Keratinocyte (primary cell): ENCODE measurements at regions not wholly inside any gene's neighbourhood (a gene's known extent, or its start where the extent isn't known, plus 50 kb on each side); places are given as distances from the start of the nearest gene placed in this dataset.

ENCODE experiments used
- DNase-seq: peaks from one replicate; pipeline ENCODE4 v3.0.0-alpha.2; 2011; ENCODE audit warnings: low read depth, missing footprints, low spot score
- FAIRE-seq: peaks from 2 replicates; lab custom pipeline; 2011; peaks lifted over from hg19 to GRCh38; lab: Jason Lieb, UNC
- H2AFZ ChIP-seq: 2 replicates; pipeline ENCODE4 v1.6.0; 2012; ENCODE audit warnings: low read length, control low read depth, inconsistent platforms; ENCODE audit not compliant: control insufficient read depth
- H3K27ac ChIP-seq: 2 replicates; pipeline ENCODE4 v1.5.1; 2011; ENCODE audit warnings: low read length; ENCODE audit not compliant: control insufficient read depth, insufficient read depth
- H3K27me3 ChIP-seq: 3 replicates; pipeline ENCODE4 v1.6.0; 2011; ENCODE audit warnings: low read length; ENCODE audit not compliant: control insufficient read depth, insufficient read depth; ENCODE audit errors: extremely low read depth
- H3K36me3 ChIP-seq, 2 experiments: 2 replicates in 1 of 2; 3 replicates in 1 of 2; pipeline ENCODE4 v1.5.1; 2011; ENCODE audit warnings: low read length in 2 of 2, mild to moderate bottlenecking in 1 of 2; ENCODE audit not compliant: control insufficient read depth in 2 of 2, insufficient read depth in 2 of 2; ENCODE audit errors: extremely low read depth in 1 of 2
- H3K4me1 ChIP-seq: 3 replicates; pipeline ENCODE4 v1.5.1; 2011; ENCODE audit warnings: low read length; ENCODE audit not compliant: control insufficient read depth, insufficient read depth; ENCODE audit errors: extremely low read depth
- H3K4me2 ChIP-seq: 3 replicates; pipeline ENCODE4 v1.6.0; 2011; ENCODE audit warnings: low read depth, low read length; ENCODE audit not compliant: control insufficient read depth, insufficient read depth; ENCODE audit errors: extremely low read depth
- H3K4me3 ChIP-seq, 3 experiments: fragments of 200-600 bp in 1 of 3; sonication (generic) in 1 of 3; 2 replicates in 2 of 3; 3 replicates in 1 of 3; pipeline ENCODE4 v1.5.1; 2011 to 2016; ENCODE audit warnings: low read length in 3 of 3, mild to moderate bottlenecking in 3 of 3, control low read depth in 2 of 3, inconsistent platforms in 1 of 3, low read depth in 1 of 3, mixed read lengths in 1 of 3, mixed run types in 1 of 3, moderate library complexity in 1 of 3; ENCODE audit not compliant: control insufficient read depth in 2 of 3, insufficient read depth in 2 of 3; ENCODE audit errors: extremely low read depth in 1 of 3
- H3K79me2 ChIP-seq: 2 replicates; pipeline ENCODE4 v1.6.0; 2012; ENCODE audit warnings: low read length; ENCODE audit not compliant: control insufficient read depth, insufficient read depth
- H3K9ac ChIP-seq: 3 replicates; pipeline ENCODE4 v1.6.0; 2011; ENCODE audit warnings: low read length; ENCODE audit not compliant: control insufficient read depth, insufficient read depth; ENCODE audit errors: extremely low read depth
- H3K9me1 ChIP-seq: 3 replicates; pipeline ENCODE4 v1.6.0; 2011; ENCODE audit warnings: low read length; ENCODE audit not compliant: control insufficient read depth, insufficient read depth; ENCODE audit errors: extremely low read depth
- H3K9me3 ChIP-seq: 2 replicates; pipeline ENCODE4 v1.5.1; 2012; ENCODE audit warnings: low read depth, low read length; ENCODE audit not compliant: control insufficient read depth
- H4K20me1 ChIP-seq: 3 replicates; pipeline ENCODE4 v1.6.0; 2011; ENCODE audit warnings: low read length; ENCODE audit not compliant: control insufficient read depth, insufficient read depth; ENCODE audit errors: extremely low read depth
- CTCF ChIP-seq, 3 experiments: IDR thresholded peaks in 1 of 3; conservative IDR thresholded peaks in 1 of 3; optimal IDR thresholded peaks in 1 of 3; 2 replicates in 2 of 3; 3 replicates in 1 of 3; pipeline versions ENCODE3 to v1.5.1; 2011; ENCODE audit warnings: low read length in 3 of 3, mild to moderate bottlenecking in 3 of 3, moderate library complexity in 2 of 3, control low read depth in 1 of 3, inconsistent platforms in 1 of 3; ENCODE audit not compliant: insufficient read depth in 2 of 3; ENCODE audit errors: extremely low read depth in 1 of 3
- EZH2 ChIP-seq: IDR thresholded peaks from one replicate; pipeline ENCODE4 v1.6.1; 2012; ENCODE audit warnings: inconsistent platforms, mild to moderate bottlenecking, low read length, moderate library complexity
- dilution Hi-C: fragments of 300-500 bp; cut with MboI; formaldehyde crosslinking; loops from one replicate; pipeline ENCODE4 v1.7.0; 2020; ENCODE audit warnings: low sequenced_read_pairs; ENCODE audit not compliant: extremely low pct_ligation_motif_present

GRCh38 chr11:57069942-57070341, 81.2 kb downstream of the OR5AK2 start:
- dilution Hi-C loops: no loop called here
- H3K9me3 ChIP-seq: no peaks in the 10 kb centered on the region
- H3K36me3 ChIP-seq: no peaks in the 10 kb centered on the region
- H3K4me2 ChIP-seq: no peak overlapping the region
- no peak overlapping the region for H2AFZ ChIP-seq
- no peak for TF ChIP-seq CTCF (optimal IDR thresholded peaks at IDR 0.05 in 1 of 3, IDR thresholded peaks at IDR 0.05 in 1 of 3, conservative IDR thresholded peaks at IDR 0.05 in 1 of 3; ENCODE audit: extremely low read depth in 1 of 3, insufficient read depth in 2 of 3, low read length in 3 of 3)
- TF ChIP-seq EZH2: no peak
- H3K27ac ChIP-seq: no peak overlapping the region
- FAIRE-seq (no peak), DNase-seq (no peak)
- no peak overlapping the region for H3K9ac ChIP-seq
- H3K79me2 ChIP-seq: no peaks in the 10 kb centered on the region
- no peaks in the 10 kb centered on the region for H3K9me1 ChIP-seq
- H3K27me3 ChIP-seq: no peaks in the 10 kb centered on the region
- H3K4me1 ChIP-seq: peaks cover 18% of the 10 kb centered on the region
- no peak overlapping the region for H3K4me3 ChIP-seq
- no peaks in the 10 kb centered on the region for H4K20me1 ChIP-seq

GRCh38 chr11:57071829-57072228, 83.1 kb downstream of the OR5AK2 start:
- Histone ChIP-seq H3K9ac (no peak overlapping the region), H3K79me2 (no peaks in the 10 kb centered on the region), H3K4me1 (peaks cover 18% of the 10 kb centered on the region), H2AFZ (peak overlapping the region; percentile 81), H3K9me3 (no peaks in the 10 kb centered on the region), H3K4me2 (peak overlapping the region; percentile 7), H3K36me3 (no peaks in the 10 kb centered on the region), H4K20me1 (no peaks in the 10 kb centered on the region), H3K4me3 (no peak overlapping the region), H3K27ac (peak overlapping the region; percentile 44), H3K9me1 (no peaks in the 10 kb centered on the region), H3K27me3 (no peaks in the 10 kb centered on the region)
- no peak for TF ChIP-seq CTCF (optimal IDR thresholded peaks at IDR 0.05 in 1 of 3, IDR thresholded peaks at IDR 0.05 in 1 of 3, conservative IDR thresholded peaks at IDR 0.05 in 1 of 3; ENCODE audit: extremely low read depth in 1 of 3, insufficient read depth in 2 of 3, low read length in 3 of 3)
- TF ChIP-seq EZH2: no peak
- FAIRE-seq: peak; percentile 69
- dilution Hi-C loops: no loop called here
- DNase-seq: no peak
